ENCODE measurements at regions not wholly inside any gene's neighbourhood (a gene's known extent, or its start where the extent isn't known, plus 50 kb on each side); places are given as distances from the start of the nearest gene placed in this dataset.

GRCh38 chr6:108751851-108752732 lies 96.1 kb upstream of the ARMC2 start:
- DNase-seq (ENCODE audit: low spot score in 2 of 2), result no peak
- no peaks in the 10 kb centered on the region for H3K27me3 ChIP-seq
- no peaks in the 10 kb centered on the region for H3K4me1 ChIP-seq
- WGBS, result 76% methylated on average over 5 of the region's 5 CpGs
- no peak overlapping the region for H3K27ac ChIP-seq
- H3K9me3 ChIP-seq, result no peaks in the 10 kb centered on the region
- no peak overlapping the region for H3K4me3 ChIP-seq
- TF ChIP-seq EP300 (IDR thresholded peaks at IDR 0.05) (no peak), POLR2AphosphoS5 (IDR thresholded peaks at IDR 0.05) (no peak), POLR2A (IDR thresholded peaks at IDR 0.05) (no peak), CTCF (IDR thresholded peaks at IDR 0.05) (no peak)
- no peaks in the 10 kb centered on the region for H3K36me3 ChIP-seq

DNA sequence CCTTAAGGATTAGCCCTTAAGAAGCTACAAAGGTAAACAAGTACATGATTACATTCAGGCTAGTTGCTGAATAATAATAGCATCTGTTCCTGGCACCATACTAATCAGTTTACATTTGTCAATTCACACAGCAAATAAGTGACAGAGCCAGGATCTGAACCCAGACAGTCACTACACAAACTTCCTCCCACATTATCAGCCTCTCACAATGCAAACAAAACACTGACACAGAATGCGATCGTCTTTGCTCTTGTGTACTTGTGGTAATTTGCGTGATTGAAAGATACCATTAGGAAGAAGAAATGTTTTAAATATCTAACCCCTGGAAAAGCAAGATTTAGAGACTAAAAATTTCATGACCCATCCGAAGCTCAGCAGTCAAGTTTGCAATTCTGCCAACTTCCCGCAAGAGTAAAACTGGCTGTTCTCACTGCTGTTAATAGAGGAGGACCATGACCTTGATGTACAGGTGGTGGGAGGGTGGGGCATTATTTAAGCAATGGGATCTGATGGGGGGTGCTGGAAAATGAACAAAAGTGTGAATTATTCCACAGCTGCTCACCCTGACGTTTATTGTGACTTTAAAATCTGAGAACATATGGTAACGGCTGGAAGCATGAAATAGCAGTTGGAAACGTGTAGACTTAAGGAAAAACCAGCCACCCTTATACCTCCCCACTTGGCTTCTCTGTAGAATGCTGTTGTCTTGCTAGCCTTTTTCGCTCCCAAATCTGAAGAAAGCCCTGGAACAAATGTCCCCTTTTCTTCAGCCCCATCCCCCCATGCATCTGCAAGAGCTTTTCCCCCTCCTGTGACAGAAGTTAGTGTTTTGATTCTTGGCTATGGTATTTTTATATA lies 95.3 kb upstream of the ARMC2 start:
- no peaks in the 10 kb centered on the region for H3K27me3 ChIP-seq
- no peak for TF ChIP-seq POLR2AphosphoS5 (IDR thresholded peaks at IDR 0.05)
- no peak for TF ChIP-seq CTCF (IDR thresholded peaks at IDR 0.05)
- no peak for TF ChIP-seq EP300 (IDR thresholded peaks at IDR 0.05)
- no peak for TF ChIP-seq POLR2A (IDR thresholded peaks at IDR 0.05)
- 88% methylated on average over 9 of the region's 9 CpGs for WGBS
- H3K4me3 ChIP-seq, result no peak overlapping the region
- no peaks in the 10 kb centered on the region for H3K9me3 ChIP-seq
- H3K27ac ChIP-seq, result no peak overlapping the region
- no peaks in the 10 kb centered on the region for H3K36me3 ChIP-seq
- DNase-seq (ENCODE audit: low spot score in 2 of 2), result no peak
- H3K4me1 ChIP-seq, result no peaks in the 10 kb centered on the region

DNA sequence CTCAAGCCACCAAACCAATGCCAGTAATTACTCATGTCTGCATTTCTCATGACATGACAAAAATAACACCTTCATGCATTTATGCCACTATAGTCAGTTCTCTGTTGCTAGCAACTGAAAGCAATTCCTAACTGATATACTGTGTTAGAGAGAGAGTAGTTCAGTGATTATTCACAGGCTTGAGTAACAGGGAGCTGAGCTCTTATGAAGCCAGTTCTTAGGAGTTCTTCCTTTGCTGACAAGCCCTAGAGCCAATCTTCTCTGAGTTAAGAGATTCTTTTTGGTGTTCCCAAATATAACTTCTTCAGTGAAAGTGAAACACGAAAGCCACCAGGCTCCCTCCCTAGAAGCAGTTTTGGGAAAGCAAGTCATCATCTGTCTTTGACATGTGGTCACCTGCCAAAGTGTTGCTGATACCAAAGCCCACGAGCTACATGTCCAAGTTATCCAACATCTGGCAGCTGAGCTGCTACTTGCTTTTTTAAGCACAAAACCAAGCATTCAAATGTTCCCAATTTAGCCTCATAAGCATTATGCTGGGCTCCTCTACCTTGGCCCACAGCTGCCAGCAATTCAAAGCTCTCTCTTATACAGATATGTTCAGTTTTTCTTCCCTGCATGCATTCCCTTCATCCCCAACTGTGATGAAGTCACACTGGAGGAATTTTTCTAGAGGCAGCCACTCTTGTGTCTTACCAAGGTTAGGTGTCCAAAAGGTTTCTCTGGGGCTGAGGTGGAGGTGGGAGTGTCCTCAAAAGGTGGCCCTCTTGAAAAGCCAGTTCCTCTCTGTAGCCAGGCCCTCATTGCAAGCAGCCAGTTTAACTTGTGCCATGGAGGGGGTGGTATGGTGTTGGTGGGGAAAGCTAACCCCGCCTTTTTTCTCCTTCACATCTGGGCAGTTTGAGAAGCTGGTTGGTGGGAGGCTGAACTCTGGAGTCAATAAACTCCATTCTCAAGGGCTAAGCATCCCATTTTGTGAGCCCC lies 92.7 kb upstream of the ARMC2 start:
- Histone ChIP-seq H3K4me3 (no peak overlapping the region), H3K36me3 (no peaks in the 10 kb centered on the region), H3K27me3 (no peaks in the 10 kb centered on the region), H3K9me3 (no peaks in the 10 kb centered on the region), H3K4me1 (no peaks in the 10 kb centered on the region), H3K27ac (no peak overlapping the region)
- DNase-seq (ENCODE audit: low spot score in 2 of 2), result no peak
- TF ChIP-seq POLR2AphosphoS5 (IDR thresholded peaks at IDR 0.05) (no peak), CTCF (IDR thresholded peaks at IDR 0.05) (no peak), EP300 (IDR thresholded peaks at IDR 0.05) (no peak)
- WGBS, result 40% methylated on average over 3 of the region's 3 CpGs

DNA sequence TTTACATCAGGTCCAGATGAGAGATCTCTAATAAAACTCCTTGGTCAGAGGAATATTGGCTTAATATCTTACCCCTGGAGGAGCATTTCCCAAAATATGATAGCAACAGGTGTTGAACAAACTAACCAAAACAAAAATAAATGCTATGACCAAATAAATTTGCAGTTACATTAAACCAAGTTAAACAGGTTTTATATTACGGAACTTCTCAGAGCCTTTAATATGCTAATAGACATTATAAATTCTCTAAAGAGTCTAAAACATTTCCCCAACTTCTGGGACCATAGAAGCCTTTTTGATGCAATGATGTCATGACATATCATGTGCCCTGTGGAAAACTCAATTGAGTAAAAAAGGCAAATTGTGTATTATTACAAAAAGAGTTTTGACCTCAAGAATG lies 90.9 kb upstream of the ARMC2 start:
- DNase-seq (ENCODE audit: low spot score in 2 of 2), result no peak
- WGBS, result 94% methylated on average over 1 of the region's 1 CpG
- Histone ChIP-seq H3K9me3 (no peaks in the 10 kb centered on the region), H3K27me3 (no peaks in the 10 kb centered on the region), H3K36me3 (no peaks in the 10 kb centered on the region), H3K27ac (no peak overlapping the region), H3K4me3 (no peak overlapping the region), H3K4me1 (no peaks in the 10 kb centered on the region)
- TF ChIP-seq POLR2AphosphoS5 (IDR thresholded peaks at IDR 0.05), result no peak
- TF ChIP-seq POLR2A (IDR thresholded peaks at IDR 0.05), result no peak
- TF ChIP-seq EP300 (IDR thresholded peaks at IDR 0.05), result no peak
- no peak for TF ChIP-seq CTCF (IDR thresholded peaks at IDR 0.05)
